ENCODE measurements at regions not wholly inside any gene's neighbourhood (a gene's known extent, or its start where the extent isn't known, plus 50 kb on each side); places are given as distances from the start of the nearest gene placed in this dataset.

- TF ChIP-seq COPS2 (conservative IDR thresholded peaks at IDR 0.05) (no peak), ZKSCAN8 (CRISPR knock-in tag; IDR thresholded peaks at IDR 0.05) (no peak)
- Histone ChIP-seq H3K4me1 (replicated peaks in 1 of 2; ENCODE audit: control insufficient read depth in 2 of 2, insufficient read depth in 2 of 2, low read length in 2 of 2) (peaks cover 7 to 47% of the 10 kb centered on the region in 2 experiments; a peak in 3 of 5 replicates), H3K27ac (ENCODE audit: extremely low read depth, low read depth, low read length) (no peak overlapping the region), H3K9ac (ENCODE audit: insufficient read depth in 1 of 2, low read depth in 2 of 2, low read length in 2 of 2) (no peak overlapping the region), H4K20me1 (replicated peaks; ENCODE audit: control insufficient read depth, insufficient read depth, low read length) (no peaks in the 10 kb centered on the region), H3K79me2 (ENCODE audit: control insufficient read depth, insufficient read depth, low read length) (no peaks in the 10 kb centered on the region), H3K27me3 (ENCODE audit: control insufficient read depth in 2 of 2, insufficient read depth in 2 of 2, low read length in 2 of 2) (no peaks in the 10 kb centered on the region), H3K9me3 (replicated peaks; ENCODE audit: control insufficient read depth, insufficient read depth, low read depth, low read length) (no peaks in the 10 kb centered on the region), H2AFZ (ENCODE audit: low read depth, low read length) (peak overlapping the region; percentile 70), H3K36me3 (ENCODE audit: control insufficient read depth, insufficient read depth, low read length) (no peaks in the 10 kb centered on the region), H3K4me3 (no peak overlapping the region), H3K4me2 (ENCODE audit: insufficient read depth, low read length) (no peak overlapping the region), H3K9me1 (ENCODE audit: control insufficient read depth, insufficient read depth, low read length) (no peaks in the 10 kb centered on the region)
- no peak for ATAC-seq
- CTCF ChIA-PET (ENCODE audit: low intra/inter-chr PET ratio), result no interaction called here
- FAIRE-seq, result no peak
- BruUV-seq (replicated peaks), result no TSS peak
- in situ Hi-C loops (cut with MboI) (no loop called here), intact Hi-C loops (cut with micrococcal nuclease) (no loop called here)
- no peak for DNase-seq (ENCODE audit: extremely low read depth in 1 of 4, low spot score in 3 of 4)
- 59% methylated on average over 7 of the region's 7 CpGs for WGBS (ENCODE audit: insufficient coverage, low coverage, missing lambda C conversion rate)
- POLR2A ChIA-PET, result interaction anchor here (0.7 to 2.5 kb wide), 2 partner anchors 9 to 124 kb away, joined by 4 to 9 read pairs; no protein-coding TSS in a partner anchor
Observed at GRCh38 chr11:57124505-57124904, 57.2 kb upstream of the LRRC55 start.

GRCh38 chr11:57124917-57125316 is 56.8 kb upstream of the LRRC55 start:
- 14% methylated on average over 4 of the region's 4 CpGs for WGBS (ENCODE audit: insufficient coverage, low coverage, missing lambda C conversion rate)
- no peaks in the 10 kb centered on the region for H3K9me3 ChIP-seq (replicated peaks; ENCODE audit: control insufficient read depth, insufficient read depth, low read depth, low read length)
- intact Hi-C loops (cut with micrococcal nuclease) (no loop called here), in situ Hi-C loops (cut with MboI) (no loop called here)
- H3K9ac ChIP-seq (ENCODE audit: insufficient read depth in 1 of 2, low read depth in 2 of 2, low read length in 2 of 2), result no peak overlapping the region
- TF ChIP-seq HDAC1 (IDR thresholded peaks at IDR 0.05) (0 out of 4 replicates have a peak, but pooled peaks of 1 of the 2 experiments have one; percentile 17), SMARCB1 (IDR thresholded peaks at IDR 0.05; ENCODE audit: insufficient read length, low read depth) (no peak), GTF2E2 (tag; IDR thresholded peaks at IDR 0.05) (no peak), NR2F6 (CRISPR knock-in tag; IDR thresholded peaks at IDR 0.05) (no peak)
- CTCF ChIA-PET (ENCODE audit: low intra/inter-chr PET ratio), result no interaction called here
- no peaks in the 10 kb centered on the region for H3K36me3 ChIP-seq (ENCODE audit: control insufficient read depth, insufficient read depth, low read length)
- H4K20me1 ChIP-seq (replicated peaks; ENCODE audit: control insufficient read depth, insufficient read depth, low read length), result no peaks in the 10 kb centered on the region
- peaks cover 7 to 47% of the 10 kb centered on the region in 2 experiments; a peak in 3 of 5 replicates for H3K4me1 ChIP-seq (replicated peaks in 1 of 2; ENCODE audit: control insufficient read depth in 2 of 2, insufficient read depth in 2 of 2, low read length in 2 of 2)
- peak overlapping the region; percentile 70 for H2AFZ ChIP-seq (ENCODE audit: low read depth, low read length)
- no peaks in the 10 kb centered on the region for H3K27me3 ChIP-seq (ENCODE audit: control insufficient read depth in 2 of 2, insufficient read depth in 2 of 2, low read length in 2 of 2)
- H3K9me1 ChIP-seq (ENCODE audit: control insufficient read depth, insufficient read depth, low read length), result no peaks in the 10 kb centered on the region
- H3K27ac ChIP-seq (ENCODE audit: extremely low read depth, low read depth, low read length), result no peak overlapping the region
- FAIRE-seq (no peak), ATAC-seq (peak; percentile 13; the same call in 1 of the 3 replicates), DNase-seq (ENCODE audit: extremely low read depth in 1 of 4, low spot score in 3 of 4) (no peak)
- H3K4me3 ChIP-seq, result no peak overlapping the region
- no peak overlapping the region for H3K4me2 ChIP-seq (ENCODE audit: insufficient read depth, low read length)
- POLR2A ChIA-PET, result interaction anchor here (0.7 to 2.5 kb wide), 2 partner anchors 9 to 124 kb away, joined by 4 to 9 read pairs; no protein-coding TSS in a partner anchor
- BruUV-seq (replicated peaks), result no TSS peak
- no peaks in the 10 kb centered on the region for H3K79me2 ChIP-seq (ENCODE audit: control insufficient read depth, insufficient read depth, low read length)
